Lower leg skin (tissue), 3 donors: ENCODE measurements at regions not wholly inside any gene's neighbourhood (a gene's known extent, or its start where the extent isn't known, plus 50 kb on each side); places are given as distances from the start of the nearest gene placed in this dataset.

Experiments
- CTCF ChIP-seq, 3 donors: fragments of 450-650 bp; IDR thresholded peaks; one replicate each; pipeline ENCODE4 v1.5.1; 2016; ENCODE audit warnings: antibody characterized with exemption in 3 of 3, mild to moderate bottlenecking in 3 of 3, moderate library complexity in 2 of 3
- POLR2A ChIP-seq, 2 donors: fragments of 450-650 bp; IDR thresholded peaks; one replicate each; pipeline ENCODE4 v1.6.1; 2016 to 2017; ENCODE audit warnings: antibody characterized with exemption in 2 of 2, mild to moderate bottlenecking in 1 of 2, moderate library complexity in 1 of 2

- TF ChIP-seq POLR2A (IDR thresholded peaks at IDR 0.05), result no peak
- TF ChIP-seq CTCF (IDR thresholded peaks at IDR 0.05), result no peak
Measured at GRCh38 chr4:19883841-19884240, 367.9 kb upstream of the SLIT2 start.
